K562 (cell line): ENCODE measurements at regions not wholly inside any gene's neighbourhood (a gene's known extent, or its start where the extent isn't known, plus 50 kb on each side); places are given as distances from the start of the nearest gene placed in this dataset.
"Not testable (repeated sequence)": the region's sequence is repeated elsewhere in the genome, so short reads cannot be mapped to it uniquely, and the experiment has no call there.

Experiments
- ATAC-seq: fragments of 200-7000 bp; cut with Tn5 transposase; 3 replicates; pipeline ENCODE4 v1.9.1; 2020; ENCODE audit warnings: moderate library complexity
- BruUV-seq: library from RNA; stranded (reverse); fragments of 400-500 nt; replicated peaks from 2 replicates; lab custom pipeline; 2021; lab: Mats Ljungman, UMichigan
- CTCF ChIA-PET: fragments of 300-600 bp; formaldehyde crosslinking; extraction: SDS; loops from one replicate; lab custom pipeline; 2021; ENCODE audit warnings: low intra/inter-chr PET ratio; lab: Yijun Ruan, JAX
- POLR2A ChIA-PET: fragments of 300-600, 350-650 bp; sonication (Branson Sonifier 250); formaldehyde crosslinking; extraction: SDS; loops from one replicate; lab custom pipeline; 2021; ENCODE audit warnings: antibody characterized with exemption, inconsistent platforms; lab: Yijun Ruan, JAX
- DNase-seq, 4 experiments: peaks; one replicate each; pipeline versions ENCODE4 v3.0.0 to v3.0.0-alpha.2; 2011 to 2018; ENCODE audit warnings: low spot score in 3 of 4, mixed read lengths in 3 of 4; ENCODE audit errors: extremely low read depth in 1 of 4
- FAIRE-seq: peaks from 2 replicates; lab custom pipeline; 2011; peaks lifted over from hg19 to GRCh38; lab: Jason Lieb, UNC
- H2AFZ ChIP-seq: 2 replicates; pipeline ENCODE4 v1.6.0; 2011; ENCODE audit warnings: low read depth, low read length, control low read depth, inconsistent platforms
- H3K27ac ChIP-seq: fragments of 200-600 bp; 3 replicates; pipeline ENCODE4 v1.8.0; 2011; ENCODE audit warnings: low read depth, mild to moderate bottlenecking, control low read depth, inconsistent platforms, low read length, moderate library complexity, mixed read lengths; ENCODE audit errors: extremely low read depth
- H3K27me3 ChIP-seq, 2 experiments: fragments of 300-600 bp in 1 of 2; 2 replicates in 1 of 2; 3 replicates in 1 of 2; pipeline versions ENCODE4 v1.6.0 to v1.8.0; 2011; ENCODE audit warnings: inconsistent platforms in 2 of 2, low read length in 2 of 2, mild to moderate bottlenecking in 1 of 2, mixed read lengths in 1 of 2, moderate library complexity in 1 of 2; ENCODE audit not compliant: control insufficient read depth in 2 of 2, insufficient read depth in 2 of 2
- H3K36me3 ChIP-seq: fragments of 300-600 bp; 3 replicates; pipeline ENCODE4 v1.8.0; 2011; ENCODE audit warnings: mild to moderate bottlenecking, low read length, inconsistent platforms; ENCODE audit not compliant: control insufficient read depth, insufficient read depth
- H3K4me1 ChIP-seq, 2 experiments: fragments of 200-600 bp in 1 of 2; replicated peaks in 1 of 2; 2 replicates in 1 of 2; 3 replicates in 1 of 2; pipeline versions ENCODE4 v1.5.1 to v1.8.0; 2011; ENCODE audit warnings: inconsistent platforms in 2 of 2, low read length in 2 of 2, mild to moderate bottlenecking in 1 of 2, mixed read lengths in 1 of 2, moderate library complexity in 1 of 2; ENCODE audit not compliant: control insufficient read depth in 2 of 2, insufficient read depth in 2 of 2
- H3K4me2 ChIP-seq: 2 replicates; pipeline ENCODE4 v1.6.1; 2011; ENCODE audit warnings: low read length, control low read depth, inconsistent platforms, mixed read lengths; ENCODE audit not compliant: insufficient read depth
- H3K4me3 ChIP-seq: fragments of 200-600 bp; sonication (generic), shearing (Covaris generic); 2 replicates; pipeline ENCODE4 v1.5.1; 2016; ENCODE audit warnings: control low read depth, inconsistent platforms
- H3K79me2 ChIP-seq: fragments of 200-600 bp; 3 replicates; pipeline ENCODE4 v1.8.0; 2011; ENCODE audit warnings: low read length, inconsistent platforms; ENCODE audit not compliant: control insufficient read depth, insufficient read depth
- H3K9ac ChIP-seq, 2 experiments: 2 replicates each; pipeline versions ENCODE4 v1.6.0 to v1.6.1; 2011; ENCODE audit warnings: low read depth in 2 of 2, low read length in 2 of 2, control low read depth in 1 of 2, inconsistent platforms in 1 of 2, mild to moderate bottlenecking in 1 of 2, mixed read lengths in 1 of 2; ENCODE audit not compliant: insufficient read depth in 1 of 2
- H3K9me1 ChIP-seq: one replicate; pipeline ENCODE4 v1.6.0; 2011; ENCODE audit warnings: inconsistent platforms, mild to moderate bottlenecking, low read length, moderate library complexity; ENCODE audit not compliant: control insufficient read depth, insufficient read depth
- H3K9me3 ChIP-seq: replicated peaks from 2 replicates; pipeline ENCODE4 v1.5.1; 2011; ENCODE audit warnings: low read depth, low read length, inconsistent platforms; ENCODE audit not compliant: control insufficient read depth, insufficient read depth
- H4K20me1 ChIP-seq: replicated peaks from 2 replicates; pipeline ENCODE4 v1.6.1; 2011; ENCODE audit warnings: low read length, inconsistent platforms, mixed read lengths; ENCODE audit not compliant: control insufficient read depth, insufficient read depth
- TFAM ChIP-seq: fragments of 250-450 bp; sonication (Bioruptor Pico); conservative IDR thresholded peaks from 2 replicates; pipeline ENCODE4 v1.5.0; 2021; ENCODE audit warnings: mild to moderate bottlenecking, moderate library complexity
- WGBS: fragments of 100-300 bp; shearing (Covaris generic); methylation state at CpG from one replicate; pipeline ENCODE4 v1.1.6; 2016; ENCODE audit warnings: low coverage, mixed read lengths; ENCODE audit not compliant: insufficient coverage; ENCODE audit errors: missing lambda C conversion rate; 5-methylcytosine and 5-hydroxymethylcytosine counted together
- in situ Hi-C: fragments of 300-500 bp; cut with MboI; formaldehyde crosslinking; loops from 4 replicates; pipeline ENCODE4 v1.15.0; 2018; ENCODE audit warnings: inconsistent platforms, mixed read lengths
- intact Hi-C: fragments of 100-400 bp; cut with micrococcal nuclease; formaldehyde crosslinking; loops from 2 replicates; pipeline ENCODE4 v1.14.2; 2022

DNA sequence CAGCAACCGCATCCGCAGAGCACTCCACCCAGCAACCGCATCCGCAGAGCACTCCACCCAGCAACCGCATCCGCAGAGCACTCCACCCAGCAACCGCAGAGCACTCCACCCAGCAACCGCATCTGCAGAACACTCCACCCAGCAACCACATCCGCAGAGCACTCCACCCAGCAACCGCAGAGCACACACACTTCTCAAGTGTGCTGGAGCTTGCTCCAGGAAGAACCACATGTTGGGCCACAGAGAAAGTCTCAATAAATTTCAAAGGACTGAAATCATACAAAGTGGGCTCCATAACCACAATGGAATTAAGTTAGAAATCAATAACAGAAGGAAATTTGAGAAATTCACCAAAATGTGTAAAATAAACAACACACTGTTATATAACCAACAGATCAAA, 88.4 kb upstream of the FAM20C start:
- H2AFZ ChIP-seq, ATAC-seq, H3K36me3 ChIP-seq, DNase-seq, H3K4me1 ChIP-seq, intact Hi-C loops, POLR2A ChIA-PET, H4K20me1 ChIP-seq, CTCF ChIA-PET, H3K9me1 ChIP-seq, FAIRE-seq, H3K4me2 ChIP-seq, in situ Hi-C loops, H3K27ac ChIP-seq, H3K79me2 ChIP-seq, BruUV-seq, H3K9ac ChIP-seq, H3K4me3 ChIP-seq, H3K9me3 ChIP-seq: not testable (repeated sequence)
- 65% methylated on average over 6 of the region's 10 CpGs for WGBS
- peaks cover 15 to 31% of the 10 kb centered on the region in 2 experiments; a peak in 4 of 5 replicates for H3K27me3 ChIP-seq

DNA sequence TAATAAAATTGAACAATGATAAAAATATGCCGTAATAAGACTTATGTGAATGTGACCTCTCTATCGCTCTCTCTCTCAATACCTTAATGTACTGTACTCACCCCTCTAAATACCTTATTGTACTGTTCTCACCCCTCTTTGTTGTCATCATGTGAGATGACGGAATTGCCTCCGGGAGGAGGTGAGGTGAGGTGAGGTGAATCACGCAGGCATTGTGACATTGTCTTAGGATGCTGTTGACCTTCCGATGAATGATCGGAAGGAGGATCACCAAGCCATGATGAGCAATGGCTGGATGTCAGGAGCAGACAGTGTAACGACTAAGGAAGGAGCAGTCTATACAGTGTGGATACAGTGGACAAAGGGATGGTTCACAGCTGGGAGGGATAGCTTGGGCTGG, 87.4 kb upstream of the FAM20C start:
- in situ Hi-C loops, result no loop called here
- POLR2A ChIA-PET, result no interaction called here
- no peak overlapping the region for H2AFZ ChIP-seq
- H3K27me3 ChIP-seq, result peaks cover 22 to 41% of the 10 kb centered on the region in 2 experiments; a peak in 4 of 5 replicates
- no peak overlapping the region for H3K9ac ChIP-seq
- no TSS peak for BruUV-seq
- CTCF ChIA-PET, result no interaction called here
- no peaks in the 10 kb centered on the region for H4K20me1 ChIP-seq
- intact Hi-C loops, result no loop called here
- no peaks in the 10 kb centered on the region for H3K79me2 ChIP-seq
- no peak overlapping the region for H3K4me2 ChIP-seq
- no peaks in the 10 kb centered on the region for H3K9me1 ChIP-seq
- FAIRE-seq (no peak), DNase-seq (no peak), ATAC-seq (no peak)
- WGBS, result 25% methylated on average over 8 of the region's 8 CpGs
- no peaks in the 10 kb centered on the region for H3K4me1 ChIP-seq
- no peaks in the 10 kb centered on the region for H3K36me3 ChIP-seq
- H3K27ac ChIP-seq, result no peak overlapping the region
- TF ChIP-seq TFAM (CRISPR knock-in tag), result no peak
- H3K9me3 ChIP-seq, result no peaks in the 10 kb centered on the region; the same call in 1 of the 2 replicates
- H3K4me3 ChIP-seq, result no peak overlapping the region
